Endometrium (tissue), 2 donors: ENCODE measurements at regions not wholly inside any gene's neighbourhood (a gene's known extent, or its start where the extent isn't known, plus 50 kb on each side); places are given as distances from the start of the nearest gene placed in this dataset.
"Not testable (repeated sequence)": the region's sequence is repeated elsewhere in the genome, so short reads cannot be mapped to it uniquely, and the experiment has no call there.

Experiments used
- FAIRE-seq: peaks from 2 replicates; lab custom pipeline; 2012; peaks lifted over from hg19 to GRCh38; lab: Jason Lieb, UNC
- donor health status: control.
- donor health status: control.

DNA sequence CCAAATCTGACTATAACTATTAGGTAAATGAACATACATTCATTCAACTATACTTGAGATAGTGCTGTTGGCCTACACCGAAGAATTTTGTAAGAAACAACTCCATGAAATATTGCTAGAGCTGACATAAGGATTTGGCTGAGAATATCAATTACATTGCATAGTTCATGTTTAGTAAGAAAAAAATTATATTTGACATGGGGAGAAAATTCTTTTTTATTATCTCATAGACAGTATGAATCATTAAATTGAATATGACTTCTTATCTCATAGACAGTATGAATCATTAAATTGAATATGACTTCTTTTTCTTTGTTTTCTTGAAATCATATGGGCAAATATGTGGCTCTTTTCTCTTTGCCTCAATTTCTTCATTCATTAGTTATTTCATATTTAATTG lies 212.3 kb upstream of the HSF2 start:
- FAIRE-seq: no peak

DNA sequence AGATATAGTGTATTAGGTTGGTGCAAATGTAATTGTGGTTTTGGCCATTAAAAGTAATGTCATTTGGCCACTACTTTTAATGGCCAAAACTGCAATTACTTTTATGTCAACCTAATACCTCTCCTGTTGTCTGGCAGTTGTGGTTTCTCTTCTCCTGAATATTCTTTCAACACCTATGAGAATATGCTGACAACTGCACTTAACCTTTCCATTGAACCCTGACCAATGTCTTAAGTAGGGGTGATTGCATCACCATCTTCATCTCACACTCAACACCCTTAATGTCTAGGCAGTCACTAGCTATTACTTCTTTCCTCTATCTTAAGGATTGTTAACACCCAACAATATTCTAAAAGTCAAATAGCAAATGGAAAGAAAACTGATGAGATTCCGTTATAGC lies 200.5 kb upstream of the HSF2 start:
- FAIRE-seq: no peak

GRCh38 chr6:122200440-122200839 lies 199.0 kb upstream of the HSF2 start:
- FAIRE-seq: no peak

DNA sequence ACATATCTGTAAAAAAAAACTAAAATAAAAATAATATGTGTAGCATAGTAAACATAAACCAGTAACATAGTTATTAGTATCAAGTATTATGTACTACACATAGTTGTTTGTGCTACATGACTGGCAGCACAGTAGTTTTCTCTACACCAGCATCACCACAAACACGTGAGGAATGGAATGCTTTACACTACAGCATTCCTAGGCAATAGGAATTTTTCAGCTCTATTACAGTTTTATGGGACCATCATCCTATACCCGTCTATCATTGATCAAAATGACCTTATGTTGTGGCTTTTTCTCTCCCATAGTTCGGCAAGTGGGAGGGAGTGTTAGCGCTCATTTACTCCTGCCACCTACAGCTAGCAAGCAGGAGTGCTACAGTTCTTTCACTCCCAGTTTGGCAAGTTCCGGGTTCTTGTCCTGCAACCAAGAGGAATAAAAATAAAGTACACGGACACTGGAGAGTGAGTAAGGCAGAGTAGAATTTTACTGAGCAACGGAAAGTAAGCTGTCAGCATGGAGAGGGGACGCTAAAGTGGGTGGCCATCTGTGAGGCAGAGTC lies 196.8 kb upstream of the HSF2 start:
- FAIRE-seq: no peak

DNA sequence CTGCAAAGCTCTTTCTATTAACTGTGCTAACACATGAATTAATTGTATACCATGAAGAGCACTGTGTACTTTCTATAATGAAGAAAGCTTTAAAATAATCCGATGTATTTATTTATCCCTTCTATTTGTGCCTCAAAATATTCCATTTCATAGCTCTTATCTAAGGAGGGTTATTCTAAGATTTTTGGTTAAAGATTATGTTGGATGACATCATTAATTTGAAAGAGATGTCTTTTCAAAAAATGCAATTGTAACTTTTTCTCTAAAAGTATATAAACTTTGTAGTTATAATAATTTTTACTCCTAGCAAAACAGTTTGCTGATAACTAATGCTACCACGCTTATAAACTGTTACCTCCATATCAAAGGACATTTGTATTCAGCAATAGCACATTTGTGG lies 192.4 kb upstream of the HSF2 start:
- FAIRE-seq: no peak

GRCh38 chr6:122207794-122208193 lies 191.7 kb upstream of the HSF2 start:
- FAIRE-seq: no peak

- no peak for FAIRE-seq
These were observed 184.7 kb upstream of the HSF2 start for GRCh38 chr6:122214605-122215318.

DNA sequence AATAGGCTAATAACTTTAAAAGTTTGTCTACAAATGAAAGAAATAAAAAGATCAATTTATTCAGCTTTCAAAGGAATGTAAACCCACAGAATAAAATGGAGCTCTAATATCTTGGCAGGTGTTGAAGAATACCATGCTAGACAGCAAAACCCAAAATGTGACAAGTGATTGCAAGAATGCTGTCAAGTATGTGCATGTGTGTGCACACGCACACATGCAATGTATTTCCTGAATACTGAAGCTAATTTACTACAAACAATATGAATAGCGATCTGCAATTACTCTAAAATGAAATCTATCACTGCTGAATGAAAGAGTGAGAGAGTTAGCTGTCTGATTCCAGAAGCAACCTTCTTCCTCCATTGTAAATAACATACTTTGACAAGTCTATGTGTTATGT lies 179.2 kb upstream of the HSF2 start:
- FAIRE-seq: no peak

- FAIRE-seq: no peak
These were observed 176.7 kb upstream of the HSF2 start for GRCh38 chr6:122222761-122223160.

- no peak for FAIRE-seq
These were observed 176.2 kb upstream of the HSF2 start for GRCh38 chr6:122223251-122223650.

DNA sequence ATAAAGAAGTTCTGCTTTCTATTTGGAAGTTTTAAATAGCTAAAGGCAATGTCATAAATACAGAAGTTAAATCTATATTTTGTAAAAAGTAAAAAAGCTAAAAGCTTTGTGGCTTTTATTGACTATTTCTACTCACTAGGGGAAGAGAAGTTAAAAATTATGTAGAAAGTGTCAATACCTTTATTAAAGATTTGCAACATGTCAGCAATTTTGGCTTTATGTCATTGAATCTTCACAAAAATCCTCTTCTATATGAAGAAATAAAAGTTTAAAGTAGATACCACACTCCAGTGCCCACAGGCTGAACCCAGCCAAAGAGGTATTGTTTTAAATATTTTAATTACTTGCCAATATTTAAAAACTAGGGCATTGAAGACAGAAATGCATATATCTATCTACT lies 160.6 kb upstream of the HSF2 start:
- FAIRE-seq: no peak

- no peak for FAIRE-seq
These were observed 152.4 kb upstream of the HSF2 start for GRCh38 chr6:122246906-122247658.

- FAIRE-seq: no peak
These were observed 151.3 kb upstream of the HSF2 start for GRCh38 chr6:122248001-122248669.

- no peak for FAIRE-seq
These were observed 150.6 kb upstream of the HSF2 start for GRCh38 chr6:122248844-122249243.

- FAIRE-seq: no peak
These were observed 140.6 kb upstream of the HSF2 start for GRCh38 chr6:122258839-122259238.

DNA sequence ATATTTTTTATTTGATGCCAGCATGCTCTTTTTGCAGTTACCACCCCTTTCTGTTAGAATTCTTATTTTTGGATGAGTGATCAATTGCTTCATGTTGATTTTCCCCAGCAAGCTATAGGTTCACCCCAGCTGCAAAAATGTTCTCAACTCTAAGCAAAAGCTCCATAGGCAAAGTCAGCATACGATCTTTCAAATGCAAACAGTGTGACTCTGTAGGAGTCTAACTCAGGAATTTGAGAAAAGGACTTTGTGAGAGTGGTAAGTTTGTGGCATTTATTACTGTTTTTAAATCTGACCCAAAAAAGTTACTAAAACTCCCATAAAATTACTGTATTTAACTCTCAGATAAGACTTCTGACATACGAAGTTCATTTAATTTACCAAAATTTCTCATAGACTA lies 134.9 kb upstream of the HSF2 start:
- FAIRE-seq: no peak

DNA sequence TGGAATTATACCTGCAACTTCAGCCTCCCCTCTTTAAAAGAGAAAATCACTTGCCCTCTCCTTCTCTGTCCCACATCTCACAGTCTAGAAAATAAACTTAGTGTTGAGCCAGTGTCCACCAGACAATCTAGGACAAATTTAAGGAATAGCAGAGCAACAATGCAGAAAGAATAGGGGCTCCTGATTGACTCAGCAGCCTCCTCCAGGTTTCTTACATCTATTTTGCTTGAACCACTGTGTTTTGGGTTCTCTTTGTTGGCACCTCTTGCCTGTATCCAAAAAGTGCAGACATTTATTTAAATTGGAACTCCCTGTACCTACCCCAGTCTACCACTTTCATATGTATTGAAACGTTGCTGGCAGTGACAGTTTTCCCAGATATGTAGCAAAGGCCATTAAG lies 133.7 kb upstream of the HSF2 start:
- FAIRE-seq: no peak

GRCh38 chr6:122268394-122268793 lies 131.1 kb upstream of the HSF2 start:
- no peak for FAIRE-seq

DNA sequence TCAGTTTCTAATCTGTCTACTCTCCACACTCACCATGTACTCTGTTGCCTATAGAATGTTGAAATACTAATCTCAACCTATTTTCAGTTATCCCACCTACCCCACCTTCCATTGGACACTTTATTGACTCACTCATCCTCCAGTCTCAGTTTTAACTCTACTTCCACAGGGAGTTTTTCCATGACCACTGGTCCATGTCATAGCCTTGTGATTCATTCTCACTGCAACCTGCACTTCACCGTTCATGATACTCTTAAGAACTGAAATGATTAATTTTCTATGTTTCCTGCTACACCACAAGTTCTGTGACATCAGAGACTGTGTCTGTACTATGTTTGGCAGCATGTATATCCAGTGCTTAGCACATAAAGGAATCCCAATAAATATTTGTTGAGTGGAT lies 122.8 kb upstream of the HSF2 start:
- FAIRE-seq: no peak

GRCh38 chr6:122280105-122281021 lies 119.1 kb upstream of the HSF2 start:
- FAIRE-seq: not testable (repeated sequence)

- FAIRE-seq: no peak
These were observed 115.6 kb upstream of the HSF2 start for GRCh38 chr6:122283884-122284283.

DNA sequence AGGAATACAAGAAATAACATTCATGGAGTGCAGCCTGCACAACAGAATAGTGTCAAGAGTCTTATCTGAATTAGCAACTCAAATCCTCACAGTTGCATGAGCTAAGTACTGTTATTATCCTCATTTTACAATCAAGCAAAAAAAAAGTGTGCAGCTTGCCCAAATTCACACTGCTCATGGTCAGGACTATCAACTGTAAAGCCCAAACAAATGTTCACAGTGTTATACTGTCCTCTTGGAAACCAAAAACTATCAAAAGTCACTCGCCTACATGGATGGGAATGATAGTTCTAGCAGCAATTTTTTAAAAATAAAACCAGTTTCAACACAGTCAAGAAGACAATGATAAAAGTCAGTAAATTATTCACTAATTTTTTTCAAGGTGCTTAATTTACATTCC lies 114.6 kb upstream of the HSF2 start:
- no peak for FAIRE-seq
